Thymus (tissue), 11 donors: ENCODE measurements at regions not wholly inside any gene's neighbourhood (a gene's known extent, or its start where the extent isn't known, plus 50 kb on each side); places are given as distances from the start of the nearest gene placed in this dataset.

Experiments
- DNase-seq, 9 donors: peaks; one replicate each; pipeline ENCODE4 v3.0.0-alpha.2; 2013; ENCODE audit warnings: low spot score in 9 of 9, low read depth in 6 of 9, missing footprints in 1 of 9
- H3K27ac ChIP-seq, 2 donors: one replicate each; pipeline ENCODE4 v1.5.1; 2013; ENCODE audit warnings: control low read depth in 1 of 2, low read depth in 1 of 2, low read length in 1 of 2, mild to moderate bottlenecking in 1 of 2, moderate library complexity in 1 of 2
- H3K27me3 ChIP-seq, 2 donors: one replicate each; pipeline ENCODE4 v1.5.1; 2013; ENCODE audit warnings: low read length in 1 of 2; ENCODE audit not compliant: control insufficient read depth in 2 of 2, insufficient read depth in 1 of 2
- H3K36me3 ChIP-seq, 2 donors: one replicate each; pipeline ENCODE4 v1.5.1; 2013; ENCODE audit warnings: low read length in 1 of 2, mild to moderate bottlenecking in 1 of 2, moderate library complexity in 1 of 2; ENCODE audit not compliant: control insufficient read depth in 2 of 2, insufficient read depth in 2 of 2
- H3K4me1 ChIP-seq, 2 donors: one replicate each; pipeline ENCODE4 v1.5.1; 2013; ENCODE audit warnings: low read length in 2 of 2; ENCODE audit not compliant: control insufficient read depth in 2 of 2, insufficient read depth in 2 of 2
- H3K4me3 ChIP-seq, 2 donors: one replicate each; pipeline ENCODE4 v1.5.1; 2013; ENCODE audit warnings: low read length in 2 of 2, control low read depth in 1 of 2, mild to moderate bottlenecking in 1 of 2
- H3K9me3 ChIP-seq, 2 donors: one replicate each; pipeline ENCODE4 v1.5.1; 2013; ENCODE audit warnings: low read length in 1 of 2, mild to moderate bottlenecking in 1 of 2; ENCODE audit not compliant: control insufficient read depth in 2 of 2, insufficient read depth in 1 of 2
- WGBS: extraction: QIAGEN DNeasy Blood & Tissue Kit; methylation state at CpG from one replicate; pipeline ENCODE4 v1.1.7; 2013; 5-methylcytosine and 5-hydroxymethylcytosine counted together
- donor health status: healthy.

DNA sequence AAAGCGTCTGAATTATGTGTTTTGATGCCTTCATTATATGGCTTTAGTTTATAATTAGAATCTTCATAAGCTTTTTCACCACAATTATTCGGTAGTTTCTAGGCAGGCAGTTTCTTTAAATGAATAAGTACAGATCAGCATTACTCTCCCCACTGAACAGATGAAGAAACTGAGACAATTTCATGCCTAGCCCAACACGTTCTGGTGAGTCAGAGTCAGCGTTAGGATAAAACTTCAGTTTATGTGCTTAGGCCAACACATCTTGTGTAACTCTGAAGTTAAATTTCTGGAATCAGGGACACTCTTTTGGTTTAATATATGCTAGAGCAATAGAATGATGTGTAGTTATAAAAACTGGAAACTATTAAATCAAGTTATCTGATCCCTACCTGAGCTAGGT, 186.7 kb upstream of the ELL2 start:
- no peaks in the 10 kb centered on the region for H3K4me1 ChIP-seq
- no peaks in the 10 kb centered on the region for H3K36me3 ChIP-seq
- H3K9me3 ChIP-seq: no peaks in the 10 kb centered on the region
- DNase-seq: no peak
- H3K27ac ChIP-seq: no peak overlapping the region
- no peaks in the 10 kb centered on the region for H3K27me3 ChIP-seq
- WGBS: 95% methylated on average over 4 of the region's 4 CpGs
- no peak overlapping the region for H3K4me3 ChIP-seq

DNA sequence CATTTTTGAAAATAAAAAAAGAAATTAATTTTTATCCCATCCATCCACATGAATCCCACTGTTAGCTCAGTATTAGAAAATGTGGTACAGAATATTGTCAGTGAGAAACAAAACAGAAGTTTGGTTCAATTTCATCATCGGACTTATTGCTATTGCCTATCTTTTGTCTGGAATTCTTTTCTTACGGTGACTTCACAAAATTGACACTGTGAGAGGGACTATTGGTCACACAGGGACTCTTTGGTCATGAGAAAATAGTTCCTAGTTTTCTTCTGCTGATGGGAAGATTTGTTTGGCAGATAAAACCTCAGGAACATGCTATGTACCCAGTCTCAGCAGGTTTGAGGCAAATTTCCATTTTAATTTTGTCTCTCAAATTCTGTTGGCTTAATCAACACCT, 186.2 kb upstream of the ELL2 start:
- Histone ChIP-seq H3K9me3 (no peaks in the 10 kb centered on the region), H3K27me3 (no peaks in the 10 kb centered on the region), H3K4me3 (no peak overlapping the region), H3K4me1 (no peaks in the 10 kb centered on the region), H3K36me3 (no peaks in the 10 kb centered on the region), H3K27ac (no peak overlapping the region)
- DNase-seq: no peak
- 95% methylated on average over 2 of the region's 2 CpGs for whole genome bisulfite sequencing

GRCh38 chr5:96146675-96147074, 185.0 kb upstream of the ELL2 start:
- no peaks in the 10 kb centered on the region for H3K27me3 ChIP-seq
- no peaks in the 10 kb centered on the region for H3K9me3 ChIP-seq
- H3K4me1 ChIP-seq: no peaks in the 10 kb centered on the region
- no peaks in the 10 kb centered on the region for H3K36me3 ChIP-seq
- H3K27ac ChIP-seq: no peak overlapping the region
- DNase-seq: peak in 2 of 9 donors; percentile 9 to 30
- 53% methylated on average over 2 of the region's 2 CpGs for WGBS
- no peak overlapping the region for H3K4me3 ChIP-seq

DNA sequence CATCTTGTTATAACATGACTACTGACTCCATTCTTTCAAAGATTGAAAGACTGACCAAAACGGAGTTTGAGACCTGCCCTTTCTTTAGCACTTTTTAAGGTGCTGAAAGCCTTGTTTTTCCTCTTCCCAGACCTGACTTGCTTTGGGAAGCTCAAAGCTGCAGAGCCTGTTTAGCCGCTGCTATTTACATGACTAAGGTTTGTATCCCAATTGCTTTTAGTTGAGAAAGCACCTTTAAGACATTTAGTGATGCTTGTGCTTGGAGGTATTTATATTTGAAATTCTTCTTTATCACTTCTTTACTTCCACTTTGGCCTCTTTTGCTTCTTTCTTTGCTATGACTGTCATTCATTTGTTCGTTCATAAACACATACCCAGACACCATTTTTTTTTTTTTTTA, 182.6 kb upstream of the ELL2 start:
- H3K27ac ChIP-seq: no peak overlapping the region
- no peaks in the 10 kb centered on the region for H3K9me3 ChIP-seq
- no peaks in the 10 kb centered on the region for H3K36me3 ChIP-seq
- H3K4me3 ChIP-seq: no peak overlapping the region
- WGBS: 98% methylated on average over 3 of the region's 3 CpGs
- no peaks in the 10 kb centered on the region for H3K4me1 ChIP-seq
- no peaks in the 10 kb centered on the region for H3K27me3 ChIP-seq
- no peak for DNase-seq

- H3K27ac ChIP-seq: no peak overlapping the region
- no peaks in the 10 kb centered on the region for H3K4me1 ChIP-seq
- WGBS: 94% methylated on average over 2 of the region's 2 CpGs
Measured at GRCh38 chr5:96143450-96143849, 181.8 kb upstream of the ELL2 start.

DNA sequence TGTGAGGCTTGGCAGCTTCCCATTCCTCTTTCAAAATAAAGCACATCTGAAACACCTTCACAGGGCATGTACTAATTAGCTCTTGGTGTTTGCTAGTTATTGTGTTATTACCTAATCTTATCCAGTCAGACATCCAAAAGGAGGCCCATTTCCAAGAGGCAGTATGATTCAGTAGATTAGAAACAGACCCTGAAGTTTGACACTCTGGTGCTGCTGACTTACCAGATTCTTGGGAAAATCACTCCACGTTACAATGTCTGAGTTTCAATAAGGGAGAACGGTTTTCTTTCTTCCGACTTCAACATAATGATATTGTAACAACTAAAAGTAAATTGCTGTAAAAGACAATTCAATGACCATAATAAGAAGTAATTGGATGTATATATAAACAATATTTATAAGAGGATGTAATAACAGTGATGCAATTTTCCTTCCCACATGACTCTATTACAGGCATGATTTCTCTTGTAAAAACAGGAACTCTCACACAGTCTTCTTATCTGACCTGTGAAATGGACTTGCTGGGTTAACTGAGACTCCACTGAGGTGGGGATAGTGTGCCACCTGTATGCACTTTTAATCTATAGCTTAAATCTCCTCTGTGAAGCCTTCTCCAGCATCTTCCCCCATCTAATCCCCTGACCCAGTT, 181.3 kb upstream of the ELL2 start:
- no peak overlapping the region for H3K27ac ChIP-seq
- 98% methylated on average over 3 of the region's 3 CpGs for WGBS
- no peaks in the 10 kb centered on the region for H3K36me3 ChIP-seq
- no peak overlapping the region for H3K4me3 ChIP-seq
- no peaks in the 10 kb centered on the region for H3K4me1 ChIP-seq
- DNase-seq: no peak
- no peaks in the 10 kb centered on the region for H3K27me3 ChIP-seq
- no peaks in the 10 kb centered on the region for H3K9me3 ChIP-seq

More at GRCh38 chr5:96143450-96143849, 181.8 kb upstream of the ELL2 start:
- Histone ChIP-seq H3K36me3 (no peaks in the 10 kb centered on the region), H3K27me3 (no peaks in the 10 kb centered on the region), H3K9me3 (no peaks in the 10 kb centered on the region), H3K4me3 (no peak overlapping the region)
- DNase-seq: no peak

DNA sequence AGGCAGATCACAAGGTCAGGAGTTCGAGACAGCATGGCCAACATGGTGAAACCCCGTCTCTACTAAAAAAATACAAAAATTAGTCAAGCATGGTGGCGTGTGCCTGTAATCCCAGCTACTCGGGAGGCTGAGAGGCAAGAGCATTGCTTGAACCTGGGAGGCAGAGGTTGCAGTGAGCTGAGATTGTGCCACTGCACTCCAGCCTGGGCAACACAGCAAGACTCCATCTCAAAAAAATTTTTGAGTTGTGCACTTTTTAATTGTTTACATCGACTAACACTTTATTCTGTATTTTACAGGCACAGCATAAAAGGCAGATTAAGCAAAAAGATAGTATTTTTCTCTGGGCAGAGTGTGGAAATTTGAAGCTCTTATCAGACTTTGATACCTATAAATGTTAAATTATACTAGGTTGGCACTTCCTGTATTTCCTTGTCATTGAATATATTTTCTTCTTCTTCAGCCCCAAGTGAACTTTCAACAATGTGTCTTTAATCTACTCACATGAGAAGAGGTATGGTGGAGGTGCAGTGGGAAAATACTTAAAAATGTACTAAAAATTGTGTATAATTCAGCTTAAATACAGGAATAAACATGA, 180.6 kb upstream of the ELL2 start:
- Histone ChIP-seq H3K36me3 (no peaks in the 10 kb centered on the region), H3K9me3 (no peaks in the 10 kb centered on the region), H3K27ac (no peak overlapping the region), H3K27me3 (no peaks in the 10 kb centered on the region), H3K4me1 (no peaks in the 10 kb centered on the region), H3K4me3 (no peak overlapping the region)
- WGBS: 93% methylated on average over 5 of the region's 5 CpGs
- no peak for DNase-seq

DNA sequence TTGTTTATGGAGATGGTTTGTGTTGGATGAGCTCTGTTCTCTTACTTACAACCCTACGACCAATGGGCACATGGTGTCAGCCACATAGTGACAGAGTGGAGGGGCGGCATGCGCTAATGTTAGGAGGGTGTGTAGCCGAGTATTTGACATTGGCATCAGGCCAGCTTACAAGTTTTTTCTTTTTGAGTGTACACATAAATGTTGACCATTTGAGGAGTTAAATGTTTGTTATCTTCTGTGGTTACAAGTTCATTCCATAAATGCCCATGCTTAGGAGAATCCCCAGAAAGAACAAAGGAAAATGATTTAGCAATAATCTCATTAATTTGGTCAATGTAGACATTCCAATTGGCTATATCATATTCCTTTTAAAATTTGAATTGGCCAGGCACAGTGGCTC, 180.1 kb upstream of the ELL2 start:
- Histone ChIP-seq H3K4me1 (no peaks in the 10 kb centered on the region), H3K27ac (no peak overlapping the region), H3K4me3 (no peak overlapping the region), H3K9me3 (no peaks in the 10 kb centered on the region), H3K36me3 (no peaks in the 10 kb centered on the region), H3K27me3 (no peaks in the 10 kb centered on the region)
- no peak for DNase-seq
- WGBS: 90% methylated on average over 4 of the region's 4 CpGs

DNA sequence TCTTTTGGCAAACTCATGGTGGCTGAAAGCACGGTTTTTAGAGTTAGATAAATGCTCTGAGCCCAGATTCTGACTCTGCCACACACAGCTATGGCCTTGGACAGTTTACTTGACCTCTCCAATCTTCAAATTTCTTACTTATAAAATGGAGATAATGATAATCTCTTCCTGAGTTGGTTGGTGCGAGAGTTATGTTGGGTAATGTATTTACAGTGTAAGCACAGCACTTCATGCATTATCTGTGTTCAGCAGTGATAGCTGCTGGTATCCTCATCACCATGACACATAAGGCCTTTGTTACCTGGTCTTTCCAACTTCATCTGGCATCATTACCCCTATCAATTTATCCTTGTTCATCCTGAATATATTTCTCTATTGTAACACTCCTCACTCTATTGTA, 178.8 kb upstream of the ELL2 start:
- H3K9me3 ChIP-seq: no peaks in the 10 kb centered on the region
- no peak overlapping the region for H3K27ac ChIP-seq
- DNase-seq: no peak
- H3K4me3 ChIP-seq: no peak overlapping the region
- H3K36me3 ChIP-seq: no peaks in the 10 kb centered on the region
- 92% methylated on average over 2 of the region's 2 CpGs for WGBS
- H3K27me3 ChIP-seq: no peaks in the 10 kb centered on the region
- H3K4me1 ChIP-seq: no peaks in the 10 kb centered on the region
